K562 (cell line): ENCODE measurements at regions not wholly inside any gene's neighbourhood (a gene's known extent, or its start where the extent isn't known, plus 50 kb on each side); places are given as distances from the start of the nearest gene placed in this dataset.

Source experiments
- CHD2 ChIP-seq: IDR thresholded peaks from 2 replicates; pipeline ENCODE4 v1.6.1; 2011; ENCODE audit warnings: low read depth, low read length
- CREB1 ChIP-seq, 2 experiments: sonication (generic) in 1 of 2; formaldehyde crosslinking in 1 of 2; IDR thresholded peaks; 2 replicates each; pipeline versions ENCODE4 v1.6.1 to v1.8.0; 2012 to 2022; ENCODE audit warnings: inconsistent platforms in 1 of 2, mild to moderate bottlenecking in 1 of 2, missing genetic modification reagents in 1 of 2, moderate library complexity in 1 of 2
- DACH1 ChIP-seq: fragments of 450-650 bp; IDR thresholded peaks from 2 replicates; pipeline ENCODE4 v1.6.1; 2018; ENCODE audit not compliant: partially characterized antibody
- FOXM1 ChIP-seq, 2 experiments: fragments of 450-650 bp in 1 of 2; sonication (generic) in 1 of 2; formaldehyde crosslinking in 1 of 2; IDR thresholded peaks; 2 replicates each; pipeline versions ENCODE4 v1.6.1 to v1.9.0; 2017 to 2022; ENCODE audit warnings: low read depth in 2 of 2, mild to moderate bottlenecking in 2 of 2, missing genetic modification reagents in 1 of 2, moderate library complexity in 1 of 2
- GABPA ChIP-seq: fragments of 200-800 bp; sonication (Bioruptor generic); conservative IDR thresholded peaks from 2 replicates; pipeline ENCODE4 v1.6.1; 2016; ENCODE audit warnings: low read depth, missing genetic modification characterization, missing compliant biosample characterization
- GTF2E2 ChIP-seq: fragments of 200-800 bp; sonication (Bioruptor generic); IDR thresholded peaks from 2 replicates; pipeline ENCODE4 v1.6.1; 2016; ENCODE audit warnings: missing genetic modification characterization, missing compliant biosample characterization
- HDAC1 ChIP-seq, 2 experiments: fragments of 450-650 bp; IDR thresholded peaks; 2 replicates each; pipeline ENCODE4 v1.6.1; 2016 to 2017; ENCODE audit warnings: inconsistent platforms in 1 of 2, mild to moderate bottlenecking in 1 of 2, moderate library complexity in 1 of 2
- KDM1A ChIP-seq, 2 experiments: fragments of 450-650 bp; IDR thresholded peaks; 2 replicates each; pipeline ENCODE4 v1.6.1; 2016; ENCODE audit warnings: mild to moderate bottlenecking in 2 of 2
- KLF13 ChIP-seq: fragments of 450-650 bp; IDR thresholded peaks from 2 replicates; pipeline ENCODE4 v1.6.1; 2016; ENCODE audit warnings: missing genetic modification characterization, low read depth, mild to moderate bottlenecking, missing compliant biosample characterization, moderate library complexity, borderline replicate concordance
- SIN3A ChIP-seq, 2 experiments: fragments of 150-350 bp in 1 of 2; IDR thresholded peaks; 2 replicates each; pipeline ENCODE4 v1.6.1; 2011 to 2016; ENCODE audit warnings: borderline replicate concordance in 2 of 2, low read depth in 2 of 2, low read length in 2 of 2, mild to moderate bottlenecking in 2 of 2, moderate library complexity in 2 of 2; ENCODE audit not compliant: control insufficient read depth in 1 of 2
- SIX5 ChIP-seq, 2 experiments: IDR thresholded peaks; 2 replicates each; pipeline ENCODE4 v1.6.1; 2011; ENCODE audit warnings: low read length in 2 of 2, borderline replicate concordance in 1 of 2, low read depth in 1 of 2, mild to moderate bottlenecking in 1 of 2, moderate library complexity in 1 of 2; ENCODE audit not compliant: insufficient read depth in 1 of 2
- SOX6 ChIP-seq: fragments of 450-650 bp; IDR thresholded peaks from 2 replicates; pipeline ENCODE4 v1.6.1; 2014; ENCODE audit warnings: mild to moderate bottlenecking
- TRIM24 ChIP-seq, 2 experiments: fragments of 450-650 bp; IDR thresholded peaks; 2 replicates each; pipeline ENCODE4 v1.6.1; 2016
- ZKSCAN3 ChIP-seq: fragments of 250-450 bp; sonication (Bioruptor Pico); IDR thresholded peaks from 2 replicates; pipeline ENCODE4 v1.4.0; 2020
- ZNF695 ChIP-seq: fragments of 450-650 bp; formaldehyde crosslinking; IDR thresholded peaks from 2 replicates; pipeline ENCODE4 v1.4.0; 2020; ENCODE audit warnings: mild to moderate bottlenecking, moderate library complexity
- ZNF766 ChIP-seq: fragments of 200-800 bp; sonication (Bioruptor generic); conservative IDR thresholded peaks from 2 replicates; pipeline ENCODE4 v1.6.1; 2016; ENCODE audit warnings: missing genetic modification characterization, missing compliant biosample characterization
- TF ChIP-seq, protein P1 (sequence below): fragments of 450-650 bp; IDR thresholded peaks from 2 replicates; pipeline ENCODE4 v1.6.1; 2016; ENCODE audit warnings: antibody characterized with exemption
- TF ChIP-seq, protein P2 (sequence below): sonication (generic); formaldehyde crosslinking; IDR thresholded peaks from 2 replicates; pipeline ENCODE4 v1.8.0; 2022; ENCODE audit warnings: mild to moderate bottlenecking, missing genetic modification reagents

DNA sequence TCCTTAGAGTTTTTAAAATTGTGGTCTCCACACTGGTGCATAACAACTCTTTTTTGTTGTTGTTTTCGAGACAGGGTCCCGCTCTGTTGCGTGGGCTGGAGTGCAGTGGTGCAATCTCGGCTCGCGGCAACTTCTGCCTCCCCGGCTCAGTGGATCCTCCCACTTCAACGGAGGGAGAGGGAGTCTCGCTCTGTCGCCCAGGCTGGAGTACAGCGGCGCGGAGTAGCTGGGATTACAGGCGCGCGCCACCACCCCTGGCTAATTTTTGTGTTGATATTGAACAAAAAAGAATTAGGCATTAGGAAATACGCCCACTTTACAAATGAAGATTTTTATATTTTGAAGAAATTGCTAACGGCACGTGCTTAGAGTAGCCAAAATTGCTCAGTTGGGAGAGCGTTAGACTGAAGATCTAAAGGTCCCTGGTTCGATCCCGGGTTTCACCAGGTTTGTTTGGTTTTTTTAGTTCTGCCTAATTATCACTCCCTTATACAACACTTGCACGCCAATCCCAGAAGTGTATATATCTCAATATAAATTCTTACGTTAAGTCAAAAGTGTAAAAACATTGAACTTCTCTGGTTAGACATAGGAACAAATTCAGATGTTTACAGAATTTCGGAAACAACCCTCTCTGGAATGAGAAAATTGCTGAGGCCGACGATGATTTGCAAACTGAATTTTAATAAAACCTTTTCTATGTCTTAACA, 159.6 kb downstream of the TRIM27 start (continued):
- TF ChIP-seq CREB1 (IDR thresholded peaks at IDR 0.05), result no peak
- TF ChIP-seq CREB1 (CRISPR knock-in tag; IDR thresholded peaks at IDR 0.05), result peak; percentile 55; the same call in 1 of the 2 replicates
- TF ChIP-seq, protein P1, sequence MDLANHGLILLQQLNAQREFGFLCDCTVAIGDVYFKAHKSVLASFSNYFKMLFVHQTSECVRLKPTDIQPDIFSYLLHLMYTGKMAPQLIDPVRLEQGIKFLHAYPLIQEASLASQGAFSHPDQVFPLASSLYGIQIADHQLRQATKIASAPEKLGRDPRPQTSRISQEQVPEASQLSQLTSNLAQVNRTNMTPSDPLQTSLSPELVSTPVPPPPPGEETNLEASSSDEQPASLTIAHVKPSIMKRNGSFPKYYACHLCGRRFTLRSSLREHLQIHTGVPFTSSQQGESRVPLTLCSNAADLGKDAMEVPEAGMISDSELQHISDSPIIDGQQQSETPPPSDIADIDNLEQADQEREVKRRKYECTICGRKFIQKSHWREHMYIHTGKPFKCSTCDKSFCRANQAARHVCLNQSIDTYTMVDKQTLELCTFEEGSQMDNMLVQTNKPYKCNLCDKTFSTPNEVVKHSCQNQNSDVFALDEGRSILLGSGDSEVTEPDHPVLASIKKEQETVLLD, result peak; percentile 72
- peak; percentile 62; the same call in 1 of the 2 replicates for TF ChIP-seq SOX6
- peak; percentile 79 for TF ChIP-seq GABPA (tag)
- TF ChIP-seq SIN3A (IDR thresholded peaks at IDR 0.05; ENCODE audit: borderline replicate concordance in 2 of 2, control insufficient read depth in 1 of 2, low read depth in 2 of 2, low read length in 2 of 2), result 0 out of 4 replicates have a peak, but pooled peaks have one; percentile 1 to 41
- no peak for TF ChIP-seq ZNF766 (CRISPR knock-in tag)
- peak; percentile 89 to 94 for TF ChIP-seq KDM1A (IDR thresholded peaks at IDR 0.05)
- peak; percentile 61; the same call in 1 of the 2 replicates for TF ChIP-seq FOXM1 (IDR thresholded peaks at IDR 0.05; ENCODE audit: low read depth)
- TF ChIP-seq FOXM1 (CRISPR knock-in tag; IDR thresholded peaks at IDR 0.05; ENCODE audit: low read depth), result no peak
- TF ChIP-seq, protein P2, sequence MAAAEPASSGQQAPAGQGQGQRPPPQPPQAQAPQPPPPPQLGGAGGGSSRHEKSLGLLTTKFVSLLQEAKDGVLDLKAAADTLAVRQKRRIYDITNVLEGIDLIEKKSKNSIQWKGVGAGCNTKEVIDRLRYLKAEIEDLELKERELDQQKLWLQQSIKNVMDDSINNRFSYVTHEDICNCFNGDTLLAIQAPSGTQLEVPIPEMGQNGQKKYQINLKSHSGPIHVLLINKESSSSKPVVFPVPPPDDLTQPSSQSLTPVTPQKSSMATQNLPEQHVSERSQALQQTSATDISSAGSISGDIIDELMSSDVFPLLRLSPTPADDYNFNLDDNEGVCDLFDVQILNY (CRISPR knock-in tag), result 0 out of 2 replicates have a peak, but pooled peaks have one; percentile 38
- peak; percentile 58 for TF ChIP-seq DACH1
- TF ChIP-seq SIX5 (IDR thresholded peaks at IDR 0.05; ENCODE audit: borderline replicate concordance in 1 of 2, insufficient read depth in 1 of 2, low read depth in 1 of 2, low read length in 2 of 2), result no peak
- peak; percentile 97 for TF ChIP-seq KLF13 (tag)
- no peak for TF ChIP-seq ZKSCAN3 (CRISPR knock-in tag)
- TF ChIP-seq GTF2E2 (tag), result peak; percentile 76; the same call in 1 of the 2 replicates
- peak; percentile 72 to 84 for TF ChIP-seq TRIM24 (IDR thresholded peaks at IDR 0.05)
- TF ChIP-seq HDAC1 (IDR thresholded peaks at IDR 0.05), result peak in 1 of 2 experiments; percentile 81; a peak in 3 of 4 replicates
- TF ChIP-seq CHD2, result 0 out of 2 replicates have a peak, but pooled peaks have one; percentile 23
- TF ChIP-seq ZNF695, result no peak
